Endothelial cell of umbilical vein (primary cell): ENCODE measurements at regions not wholly inside any gene's neighbourhood (a gene's known extent, or its start where the extent isn't known, plus 50 kb on each side); places are given as distances from the start of the nearest gene placed in this dataset.

Source experiments
- BruUV-seq: library from RNA; stranded (reverse); fragments of 400-500 nt; replicated peaks from 2 replicates; lab custom pipeline; 2021; lab: Mats Ljungman, UMichigan
- CTCF ChIA-PET: fragments of 300-600, 350-600 bp; sonication (Branson Sonifier 250); formaldehyde crosslinking; loops from one replicate; lab custom pipeline; 2021; ENCODE audit warnings: antibody characterized with exemption, inconsistent platforms; lab: Charles Lee
- POLR2A ChIA-PET: fragments of 300-600, 350-600 bp; sonication (Branson Sonifier 250); formaldehyde crosslinking; loops from one replicate; lab custom pipeline; 2021; ENCODE audit warnings: antibody characterized with exemption, inconsistent platforms; lab: Charles Lee
- DNase-seq: peaks from one replicate; pipeline ENCODE4 v3.0.0-alpha.2; 2011; ENCODE audit warnings: low read depth, low spot score
- FAIRE-seq: peaks from 2 replicates; lab custom pipeline; 2011; peaks lifted over from hg19 to GRCh38; lab: Jason Lieb, UNC
- H2AFZ ChIP-seq: 2 replicates; pipeline ENCODE4 v1.6.0; 2012; ENCODE audit warnings: low read depth, low read length, control low read depth, inconsistent platforms
- H3K27ac ChIP-seq: 2 replicates; pipeline ENCODE4 v1.5.1; 2011; ENCODE audit warnings: low read depth, mild to moderate bottlenecking, control low read depth, low read length, moderate library complexity; ENCODE audit not compliant: insufficient read depth
- H3K27me3 ChIP-seq, 2 experiments: 2 replicates each; pipeline versions ENCODE4 v1.6.0 to v1.6.1; 2011; ENCODE audit warnings: low read length in 2 of 2, mixed read lengths in 1 of 2; ENCODE audit not compliant: control insufficient read depth in 2 of 2, insufficient read depth in 2 of 2
- H3K36me3 ChIP-seq, 2 experiments: 2 replicates in 1 of 2; 3 replicates in 1 of 2; pipeline ENCODE4 v1.5.1; 2011; ENCODE audit warnings: low read length in 2 of 2, mild to moderate bottlenecking in 1 of 2, moderate library complexity in 1 of 2; ENCODE audit not compliant: control insufficient read depth in 2 of 2, insufficient read depth in 2 of 2; ENCODE audit errors: extremely low read depth in 1 of 2
- H3K4me1 ChIP-seq: 3 replicates; pipeline ENCODE4 v1.5.1; 2011; ENCODE audit warnings: mild to moderate bottlenecking, low read length; ENCODE audit not compliant: control insufficient read depth, insufficient read depth; ENCODE audit errors: extremely low read depth
- H3K4me2 ChIP-seq: 2 replicates; pipeline ENCODE4 v1.6.1; 2011; ENCODE audit warnings: low read length, control low read depth, mixed read lengths; ENCODE audit not compliant: insufficient read depth
- H3K4me3 ChIP-seq, 3 experiments: fragments of 200-600 bp in 1 of 3; sonication (generic), shearing (Covaris generic) in 1 of 3; replicated peaks in 1 of 3; 2 replicates each; pipeline ENCODE4 v1.5.1; 2011 to 2016; ENCODE audit warnings: control low read depth in 3 of 3, low read length in 3 of 3, mild to moderate bottlenecking in 2 of 3, inconsistent platforms in 1 of 3, low read depth in 1 of 3, moderate library complexity in 1 of 3; ENCODE audit not compliant: insufficient read depth in 1 of 3
- H3K79me2 ChIP-seq: 2 replicates; pipeline ENCODE4 v1.6.0; 2012; ENCODE audit warnings: low read length, inconsistent platforms; ENCODE audit not compliant: control insufficient read depth, insufficient read depth
- H3K9ac ChIP-seq: replicated peaks from 2 replicates; pipeline ENCODE3; 2011; ENCODE audit warnings: low read length, control low read depth; ENCODE audit not compliant: insufficient read depth; ENCODE audit errors: extremely low read depth
- H3K9me1 ChIP-seq: replicated peaks from 3 replicates; pipeline ENCODE4 v1.6.0; 2011; ENCODE audit warnings: mild to moderate bottlenecking, low read length; ENCODE audit not compliant: control insufficient read depth, insufficient read depth; ENCODE audit errors: extremely low read depth
- H3K9me3 ChIP-seq: replicated peaks from 2 replicates; pipeline ENCODE4 v1.5.1; 2012; ENCODE audit warnings: low read length, inconsistent platforms; ENCODE audit not compliant: control insufficient read depth, insufficient read depth
- H4K20me1 ChIP-seq: replicated peaks from 2 replicates; pipeline ENCODE3; 2011; ENCODE audit warnings: mild to moderate bottlenecking, low read length; ENCODE audit not compliant: control insufficient read depth, insufficient read depth; ENCODE audit errors: extremely low read depth
- EZH2 ChIP-seq: IDR thresholded peaks from 2 replicates; pipeline ENCODE4 v1.6.1; 2012; ENCODE audit warnings: borderline replicate concordance, low read depth, mild to moderate bottlenecking, moderate library complexity, low read length, inconsistent platforms; ENCODE audit not compliant: severe bottlenecking
- FOS ChIP-seq: IDR thresholded peaks from 2 replicates; pipeline ENCODE4 v1.6.1; 2011; ENCODE audit warnings: mild to moderate bottlenecking, low read length, moderate library complexity, borderline replicate concordance; ENCODE audit not compliant: insufficient read depth
- GATA2 ChIP-seq: IDR thresholded peaks from 2 replicates; pipeline ENCODE4 v1.7.0; 2011; ENCODE audit warnings: low read depth, mild to moderate bottlenecking, moderate library complexity, mixed read lengths, low read length; ENCODE audit not compliant: insufficient read length, insufficient read depth
- JUN ChIP-seq: IDR thresholded peaks from 2 replicates; pipeline ENCODE4 v1.6.1; 2011; ENCODE audit warnings: borderline replicate concordance, low read depth; ENCODE audit not compliant: insufficient read length, insufficient read depth
- MYC ChIP-seq: IDR thresholded peaks from one replicate; pipeline ENCODE4 v1.6.1; 2011; ENCODE audit warnings: mild to moderate bottlenecking, low read depth, low read length
- POLR2A ChIP-seq: IDR thresholded peaks from 2 replicates; pipeline ENCODE4 v1.6.1; 2012; ENCODE audit warnings: low read depth, mild to moderate bottlenecking, control low read depth, low read length
- POLR2AphosphoS5 ChIP-seq: IDR thresholded peaks from 2 replicates; pipeline ENCODE4 v1.6.1; 2012; ENCODE audit warnings: low read depth, mild to moderate bottlenecking, control low read depth, low read length, moderate library complexity; ENCODE audit not compliant: insufficient read depth
- dilution Hi-C: fragments of 300-500 bp; cut with MboI; formaldehyde crosslinking; loops from one replicate; pipeline ENCODE4 v1.15.0; 2019; ENCODE audit warnings: low sequenced_read_pairs; ENCODE audit not compliant: extremely low pct_ligation_motif_present
- intact Hi-C: fragments of 100-400 bp; cut with micrococcal nuclease; formaldehyde crosslinking; loops from one replicate; pipeline ENCODE4 v1.10.0; 2022
- TF ChIP-seq, protein P1 (sequence below): IDR thresholded peaks from 2 replicates; pipeline ENCODE4 v1.6.1; 2011; ENCODE audit not compliant: insufficient read depth, insufficient read length
- TF ChIP-seq, protein P2 (sequence below), 2 donors: IDR thresholded peaks; 1 replicate in 1 of 2; 2 replicates in 1 of 2; pipeline ENCODE4 v1.5.1; 2011; ENCODE audit warnings: low read length in 2 of 2, mild to moderate bottlenecking in 2 of 2, moderate library complexity in 2 of 2, control low read depth in 1 of 2, inconsistent platforms in 1 of 2, low read depth in 1 of 2; ENCODE audit not compliant: insufficient read depth in 1 of 2; ENCODE audit errors: extremely low read depth in 1 of 2

DNA sequence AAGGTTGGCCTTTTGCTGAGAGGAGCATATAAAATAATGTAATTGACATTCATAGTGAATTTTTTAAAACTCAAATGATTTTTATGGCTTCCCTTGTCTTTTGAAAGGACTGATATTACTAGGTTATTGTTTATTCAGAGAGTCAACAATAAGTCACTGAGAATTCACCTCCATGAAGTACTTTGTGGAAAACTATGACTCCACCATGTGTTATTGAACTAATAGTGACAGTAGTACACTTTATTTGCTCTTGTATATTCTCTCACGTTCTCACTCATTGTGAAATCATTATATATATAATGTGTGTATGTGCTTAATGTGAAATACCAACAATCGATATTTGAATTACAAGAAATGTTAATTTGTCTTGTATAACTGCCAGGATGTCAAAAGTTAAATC lies 267.4 kb upstream of the CCDC179 start:
- Histone ChIP-seq H3K9ac (no peak overlapping the region), H3K36me3 (no peaks in the 10 kb centered on the region), H3K9me3 (no peaks in the 10 kb centered on the region), H3K27ac (no peak overlapping the region), H4K20me1 (no peaks in the 10 kb centered on the region), H3K4me2 (no peak overlapping the region), H3K79me2 (no peaks in the 10 kb centered on the region), H3K4me3 (no peak overlapping the region), H2AFZ (no peak overlapping the region), H3K4me1 (peaks cover 15% of the 10 kb centered on the region), H3K9me1 (no peaks in the 10 kb centered on the region), H3K27me3 (no peaks in the 10 kb centered on the region)
- no TSS peak for BruUV-seq
- ChIA-PET CTCF (interaction anchor here (0.9 kb wide), 1 partner anchor 14 kb away, joined by 3 read pairs; no protein-coding TSS in a partner anchor), POLR2A (no interaction called here)
- TF ChIP-seq, protein P1, sequence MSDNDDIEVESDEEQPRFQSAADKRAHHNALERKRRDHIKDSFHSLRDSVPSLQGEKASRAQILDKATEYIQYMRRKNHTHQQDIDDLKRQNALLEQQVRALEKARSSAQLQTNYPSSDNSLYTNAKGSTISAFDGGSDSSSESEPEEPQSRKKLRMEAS = no peak
- dilution Hi-C loops = no loop called here
- DNase-seq = no peak
- intact Hi-C loops = no loop called here
- no peak for FAIRE-seq

- no peaks in the 10 kb centered on the region for H3K4me1 ChIP-seq
- POLR2A ChIA-PET = no interaction called here
- no peak overlapping the region for H3K4me3 ChIP-seq
- TF ChIP-seq GATA2 (no peak), JUN (no peak), POLR2A (no peak), MYC (no peak), POLR2AphosphoS5 (no peak), FOS (no peak), EZH2 (no peak)
- TF ChIP-seq, protein P2, sequence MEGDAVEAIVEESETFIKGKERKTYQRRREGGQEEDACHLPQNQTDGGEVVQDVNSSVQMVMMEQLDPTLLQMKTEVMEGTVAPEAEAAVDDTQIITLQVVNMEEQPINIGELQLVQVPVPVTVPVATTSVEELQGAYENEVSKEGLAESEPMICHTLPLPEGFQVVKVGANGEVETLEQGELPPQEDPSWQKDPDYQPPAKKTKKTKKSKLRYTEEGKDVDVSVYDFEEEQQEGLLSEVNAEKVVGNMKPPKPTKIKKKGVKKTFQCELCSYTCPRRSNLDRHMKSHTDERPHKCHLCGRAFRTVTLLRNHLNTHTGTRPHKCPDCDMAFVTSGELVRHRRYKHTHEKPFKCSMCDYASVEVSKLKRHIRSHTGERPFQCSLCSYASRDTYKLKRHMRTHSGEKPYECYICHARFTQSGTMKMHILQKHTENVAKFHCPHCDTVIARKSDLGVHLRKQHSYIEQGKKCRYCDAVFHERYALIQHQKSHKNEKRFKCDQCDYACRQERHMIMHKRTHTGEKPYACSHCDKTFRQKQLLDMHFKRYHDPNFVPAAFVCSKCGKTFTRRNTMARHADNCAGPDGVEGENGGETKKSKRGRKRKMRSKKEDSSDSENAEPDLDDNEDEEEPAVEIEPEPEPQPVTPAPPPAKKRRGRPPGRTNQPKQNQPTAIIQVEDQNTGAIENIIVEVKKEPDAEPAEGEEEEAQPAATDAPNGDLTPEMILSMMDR (IDR thresholded peaks at IDR 0.05; ENCODE audit: extremely low read depth in 1 of 2, insufficient read depth in 1 of 2, low read depth in 1 of 2, low read length in 2 of 2) = no peak
- TF ChIP-seq, protein P1 = no peak
- H3K36me3 ChIP-seq = no peaks in the 10 kb centered on the region
- H3K9ac ChIP-seq = no peak overlapping the region
- no peaks in the 10 kb centered on the region for H3K79me2 ChIP-seq
- H3K9me1 ChIP-seq = no peaks in the 10 kb centered on the region
- CTCF ChIA-PET = no interaction called here
- H3K4me2 ChIP-seq = no peak overlapping the region
- intact Hi-C loops (no loop called here), dilution Hi-C loops (no loop called here)
- no peak for FAIRE-seq
- no peak overlapping the region for H3K27ac ChIP-seq
- no peaks in the 10 kb centered on the region for H4K20me1 ChIP-seq
- H3K27me3 ChIP-seq = no peaks in the 10 kb centered on the region
- DNase-seq = no peak
- no peaks in the 10 kb centered on the region for H3K9me3 ChIP-seq
- no peak overlapping the region for H2AFZ ChIP-seq
- no TSS peak for BruUV-seq
These were observed 274.4 kb upstream of the CCDC179 start for GRCh38 chr11:23134627-23135026.
